ENCODE measurements at regions not wholly inside any gene's neighbourhood (a gene's known extent, or its start where the extent isn't known, plus 50 kb on each side); places are given as distances from the start of the nearest gene placed in this dataset.

- in situ Hi-C loops (cut with HindIII; ENCODE audit: low sequenced_read_pairs): no loop called here
- no peak overlapping the region for H3K4me3 ChIP-seq (ENCODE audit: low read depth, low read length)
- no peak for DNase-seq (ENCODE audit: low read depth)
- TF ChIP-seq CTCF (IDR thresholded peaks at IDR 0.05; ENCODE audit: low read depth, low read length, missing control alignments): no peak
These were observed 375.0 kb upstream of the ARID1B start for GRCh38 chr6:156402227-156402626.

- DNase-seq (ENCODE audit: low read depth): no peak
- in situ Hi-C loops (cut with HindIII; ENCODE audit: low sequenced_read_pairs): no loop called here
- TF ChIP-seq CTCF (IDR thresholded peaks at IDR 0.05; ENCODE audit: low read depth, low read length, missing control alignments): no peak
- no peak overlapping the region for H3K4me3 ChIP-seq (ENCODE audit: low read depth, low read length)
These were observed 376.7 kb upstream of the ARID1B start for GRCh38 chr6:156400487-156400886.

- in situ Hi-C loops (cut with HindIII; ENCODE audit: low sequenced_read_pairs): no loop called here
- no peak for DNase-seq (ENCODE audit: low read depth)
- no peak for TF ChIP-seq CTCF (IDR thresholded peaks at IDR 0.05; ENCODE audit: low read depth, low read length, missing control alignments)
- no peak overlapping the region for H3K4me3 ChIP-seq (ENCODE audit: low read depth, low read length)
These were observed 378.2 kb upstream of the ARID1B start for GRCh38 chr6:156398966-156399365.

- no peak for TF ChIP-seq CTCF (IDR thresholded peaks at IDR 0.05; ENCODE audit: low read depth, low read length, missing control alignments)
- DNase-seq (ENCODE audit: low read depth): no peak
- H3K4me3 ChIP-seq (ENCODE audit: low read depth, low read length): no peak overlapping the region
- in situ Hi-C loops (cut with HindIII; ENCODE audit: low sequenced_read_pairs): no loop called here
These were observed 378.8 kb upstream of the ARID1B start for GRCh38 chr6:156398371-156398770.

- no peak for TF ChIP-seq CTCF (IDR thresholded peaks at IDR 0.05; ENCODE audit: low read depth, low read length, missing control alignments)
- DNase-seq (ENCODE audit: low read depth): no peak
- no peak overlapping the region for H3K4me3 ChIP-seq (ENCODE audit: low read depth, low read length)
- in situ Hi-C loops (cut with HindIII; ENCODE audit: low sequenced_read_pairs): no loop called here
These were observed 380.3 kb upstream of the ARID1B start for GRCh38 chr6:156396791-156397418.

- no peak for DNase-seq (ENCODE audit: low read depth)
- in situ Hi-C loops (cut with HindIII; ENCODE audit: low sequenced_read_pairs): no loop called here
These were observed 381.0 kb upstream of the ARID1B start for GRCh38 chr6:156396068-156396771.

More at GRCh38 chr6:156396068-156396771, 381.0 kb upstream of the ARID1B start:
- H3K4me3 ChIP-seq (ENCODE audit: low read depth, low read length): no peak overlapping the region
- no peak for TF ChIP-seq CTCF (IDR thresholded peaks at IDR 0.05; ENCODE audit: low read depth, low read length, missing control alignments)

Data from astrocyte of the cerebellum (primary cell).